GM12873 (cell line): ENCODE measurements at regions not wholly inside any gene's neighbourhood (a gene's known extent, or its start where the extent isn't known, plus 50 kb on each side); places are given as distances from the start of the nearest gene placed in this dataset.

ENCODE experiments used
- CTCF ChIP-seq: IDR thresholded peaks from 2 replicates; pipeline ENCODE4 v1.5.1; 2012; ENCODE audit warnings: low read depth, mild to moderate bottlenecking, moderate library complexity, low read length, control low read depth; ENCODE audit not compliant: insufficient read depth; ENCODE audit errors: missing control alignments

DNA sequence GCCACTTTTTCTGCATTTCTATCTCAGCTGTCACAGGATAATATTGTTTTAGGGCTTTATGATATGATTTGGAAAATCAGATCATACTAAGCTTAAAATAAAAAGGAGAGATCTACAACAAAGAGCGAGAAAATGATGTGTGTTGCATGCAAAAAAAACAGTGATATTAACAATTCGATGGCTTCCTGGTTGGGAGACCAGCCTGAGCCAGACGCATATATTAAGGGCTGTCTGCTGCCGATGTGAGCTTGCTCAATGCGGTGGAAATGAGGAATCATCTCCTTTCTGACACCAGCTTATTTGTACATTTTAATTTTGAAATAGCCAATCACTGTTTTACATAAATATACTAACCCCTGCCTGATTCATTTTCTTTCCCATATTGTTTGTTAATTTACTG lies 862.6 kb downstream of the USP25 start:
- TF ChIP-seq CTCF, result no peak

DNA sequence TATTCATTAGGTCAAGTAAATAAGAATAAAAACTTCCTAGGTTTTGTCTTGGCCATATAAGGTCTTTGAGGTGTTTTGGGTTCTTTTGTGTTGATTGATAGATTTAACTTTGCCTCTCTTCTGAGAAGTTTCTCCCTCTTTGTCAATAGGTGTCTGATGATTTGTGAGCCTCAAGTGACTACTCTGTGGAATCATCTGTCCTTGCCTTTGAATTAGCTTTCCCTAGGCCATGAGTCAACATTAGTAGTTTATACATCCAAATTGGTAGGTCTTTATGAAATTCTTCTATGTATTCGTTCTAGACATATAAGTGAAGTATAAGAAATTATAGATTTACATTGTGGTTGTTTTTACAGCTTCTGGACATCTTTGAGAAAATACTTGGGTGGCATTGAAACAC lies 864.4 kb downstream of the USP25 start:
- TF ChIP-seq CTCF, result no peak

- no peak for TF ChIP-seq CTCF
Measured at GRCh38 chr21:16596369-16596768, 866.6 kb downstream of the USP25 start.

DNA sequence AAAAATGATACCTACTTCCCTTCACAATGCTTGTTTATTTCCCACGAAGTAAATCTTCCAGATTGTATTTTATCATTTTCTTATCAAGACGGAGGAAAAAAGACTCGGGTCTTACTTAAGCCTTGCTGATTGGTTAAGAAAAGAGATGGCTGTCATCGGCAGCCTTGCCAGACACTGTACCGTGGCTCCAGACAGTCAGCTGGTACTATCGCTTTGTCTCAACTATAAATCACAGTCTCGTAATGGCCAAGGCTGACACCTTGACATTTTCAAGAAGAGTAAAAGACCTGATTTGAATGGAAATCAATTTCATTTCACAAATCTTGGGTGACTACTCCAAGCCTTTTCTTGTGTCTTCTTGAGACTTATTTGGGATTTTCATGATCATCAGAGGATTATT lies 868.0 kb downstream of the USP25 start:
- TF ChIP-seq CTCF, result no peak

DNA sequence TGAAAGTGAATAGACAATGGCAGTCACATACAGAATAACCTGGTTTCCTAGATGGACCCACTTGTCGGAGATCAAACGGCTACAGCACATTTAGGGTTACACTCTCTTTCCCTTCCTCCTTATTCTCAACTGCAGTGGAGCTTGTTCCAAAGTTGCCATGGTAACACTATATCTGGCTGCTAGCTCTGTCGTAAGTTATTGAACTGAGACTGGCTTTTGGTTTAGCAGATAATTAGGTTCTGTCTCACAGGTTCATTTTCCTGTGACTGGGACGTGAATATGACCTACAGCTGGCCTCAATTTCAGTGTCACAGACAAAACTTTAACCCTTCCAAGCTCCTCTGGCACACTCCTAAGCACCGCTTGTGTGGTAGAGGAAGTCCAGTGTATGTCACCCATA lies 875.8 kb downstream of the USP25 start:
- no peak for TF ChIP-seq CTCF

GRCh38 chr21:16606271-16606670 lies 876.5 kb downstream of the USP25 start:
- no peak for TF ChIP-seq CTCF

DNA sequence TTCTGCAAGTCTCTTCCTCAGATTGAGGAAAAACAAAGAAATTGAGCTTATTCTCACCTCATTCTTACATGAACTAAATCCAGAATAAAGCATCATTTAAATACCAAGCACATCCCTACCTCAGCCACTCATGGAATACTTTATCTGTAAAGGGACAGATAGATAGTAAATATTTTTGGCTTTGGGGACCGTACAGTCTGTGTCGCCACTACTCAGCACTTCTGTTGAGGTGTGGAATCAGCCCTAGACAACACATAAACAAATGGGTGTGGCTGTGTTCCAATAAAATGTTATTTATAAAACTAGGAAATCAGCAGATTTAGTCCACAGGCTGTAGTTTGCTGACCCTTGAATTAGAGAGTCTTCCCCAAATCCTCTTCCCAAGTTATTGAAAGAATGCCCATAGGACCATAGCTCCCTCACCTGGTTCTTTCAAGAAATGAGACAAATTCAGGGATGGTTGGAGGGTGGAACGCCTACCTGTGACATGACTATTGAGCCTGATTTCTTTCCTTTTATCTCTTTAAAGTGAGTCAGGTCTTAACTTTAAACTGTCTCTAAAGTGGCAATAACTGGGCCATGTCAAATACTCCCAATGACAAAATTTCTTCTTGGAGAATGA lies 878.5 kb downstream of the USP25 start:
- TF ChIP-seq CTCF, result no peak

GRCh38 chr21:16619281-16619680 lies 889.5 kb downstream of the USP25 start:
- no peak for TF ChIP-seq CTCF
